ENCODE measurements at regions not wholly inside any gene's neighbourhood (a gene's known extent, or its start where the extent isn't known, plus 50 kb on each side); places are given as distances from the start of the nearest gene placed in this dataset.
A peak's percentile ranks its signal among the peaks of the same experiment; 100 is the strongest.

DNA sequence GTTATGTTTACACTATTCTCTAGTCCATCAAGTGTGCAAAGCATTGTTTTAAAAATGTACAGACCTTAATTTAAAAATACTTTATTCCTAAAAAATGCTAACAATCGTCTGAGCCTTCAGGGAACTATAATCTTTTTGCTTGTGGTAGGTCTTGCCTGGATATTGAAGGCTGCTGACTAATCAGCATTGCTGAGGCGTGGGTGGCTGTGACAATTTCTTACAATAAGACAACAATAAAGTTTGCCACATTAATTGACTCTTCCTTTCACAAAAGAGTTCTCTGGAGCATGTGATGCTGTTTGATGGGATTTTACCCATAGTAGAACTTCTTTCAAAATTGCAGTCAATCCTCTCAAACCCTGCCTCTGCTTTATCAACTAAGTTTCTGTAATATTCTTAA lies 384.0 kb upstream of the TGFBR2 start:
- no peak for DNase-seq
- 60% methylated on average over 2 of the region's 2 CpGs for WGBS (ENCODE audit: insufficient coverage, low coverage, low lambda C conversion rate, missing lambda C conversion rate)

GRCh38 chr3:30225021-30225420 lies 381.4 kb upstream of the TGFBR2 start:
- H3K9me3 ChIP-seq, result no peaks in the 10 kb centered on the region
- no peak for DNase-seq
- H3K4me3 ChIP-seq, result no peak overlapping the region
- no peaks in the 10 kb centered on the region for H3K27me3 ChIP-seq
- no peak overlapping the region for H3K27ac ChIP-seq
- ATAC-seq, result no peak
- 83% methylated on average over 2 of the region's 2 CpGs for WGBS (ENCODE audit: insufficient coverage, low coverage, low lambda C conversion rate, missing lambda C conversion rate)
- no peak for TF ChIP-seq POLR2A (IDR thresholded peaks at IDR 0.05)
- TF ChIP-seq, protein P1, sequence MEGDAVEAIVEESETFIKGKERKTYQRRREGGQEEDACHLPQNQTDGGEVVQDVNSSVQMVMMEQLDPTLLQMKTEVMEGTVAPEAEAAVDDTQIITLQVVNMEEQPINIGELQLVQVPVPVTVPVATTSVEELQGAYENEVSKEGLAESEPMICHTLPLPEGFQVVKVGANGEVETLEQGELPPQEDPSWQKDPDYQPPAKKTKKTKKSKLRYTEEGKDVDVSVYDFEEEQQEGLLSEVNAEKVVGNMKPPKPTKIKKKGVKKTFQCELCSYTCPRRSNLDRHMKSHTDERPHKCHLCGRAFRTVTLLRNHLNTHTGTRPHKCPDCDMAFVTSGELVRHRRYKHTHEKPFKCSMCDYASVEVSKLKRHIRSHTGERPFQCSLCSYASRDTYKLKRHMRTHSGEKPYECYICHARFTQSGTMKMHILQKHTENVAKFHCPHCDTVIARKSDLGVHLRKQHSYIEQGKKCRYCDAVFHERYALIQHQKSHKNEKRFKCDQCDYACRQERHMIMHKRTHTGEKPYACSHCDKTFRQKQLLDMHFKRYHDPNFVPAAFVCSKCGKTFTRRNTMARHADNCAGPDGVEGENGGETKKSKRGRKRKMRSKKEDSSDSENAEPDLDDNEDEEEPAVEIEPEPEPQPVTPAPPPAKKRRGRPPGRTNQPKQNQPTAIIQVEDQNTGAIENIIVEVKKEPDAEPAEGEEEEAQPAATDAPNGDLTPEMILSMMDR (IDR thresholded peaks at IDR 0.05), result no peak
- peaks cover 0 to 24% (median 12%) of the 10 kb centered on the region in 4 donors for H3K4me1 ChIP-seq
- intact Hi-C loops (cut with DNase I), result no loop called here
- no peaks in the 10 kb centered on the region for H3K36me3 ChIP-seq

More for the DNA sequence above, 384.0 kb upstream of the TGFBR2 start:
- no peak overlapping the region for H3K4me3 ChIP-seq
- no peaks in the 10 kb centered on the region for H3K36me3 ChIP-seq
- peaks cover 0 to 11% (median 3%) of the 10 kb centered on the region in 4 donors for H3K4me1 ChIP-seq
- no peaks in the 10 kb centered on the region for H3K27me3 ChIP-seq
- ATAC-seq, result no peak
- TF ChIP-seq POLR2A (IDR thresholded peaks at IDR 0.05), result no peak
- TF ChIP-seq, protein P1 (IDR thresholded peaks at IDR 0.05), result no peak
- H3K9me3 ChIP-seq, result no peaks in the 10 kb centered on the region
- no peak overlapping the region for H3K27ac ChIP-seq
- intact Hi-C loops (cut with DNase I), result no loop called here

- DNase-seq, result no peak
- Histone ChIP-seq H3K4me1 (peaks cover 0 to 32% (median 13%) of the 10 kb centered on the region in 4 donors), H3K36me3 (no peaks in the 10 kb centered on the region), H3K27me3 (no peaks in the 10 kb centered on the region), H3K9me3 (no peaks in the 10 kb centered on the region), H3K4me3 (no peak overlapping the region), H3K27ac (no peak overlapping the region)
- 61% methylated on average over 6 of the region's 7 CpGs for WGBS (ENCODE audit: insufficient coverage, low coverage, low lambda C conversion rate, missing lambda C conversion rate)
- intact Hi-C loops (cut with DNase I), result no loop called here
- TF ChIP-seq, protein P1 (IDR thresholded peaks at IDR 0.05), result no peak
- no peak for TF ChIP-seq POLR2A (IDR thresholded peaks at IDR 0.05)
- peak in 1 of 4 donors; percentile 22 for ATAC-seq
These were observed 379.7 kb upstream of the TGFBR2 start for GRCh38 chr3:30226601-30227151.

- intact Hi-C loops (cut with DNase I), result no loop called here
- no peaks in the 10 kb centered on the region for H3K36me3 ChIP-seq
- peaks cover 0 to 43% (median 16%) of the 10 kb centered on the region in 4 donors for H3K4me1 ChIP-seq
- ATAC-seq, result peak; percentile 72 to 83 (median 74)
- TF ChIP-seq, protein P1 (IDR thresholded peaks at IDR 0.05), result no peak
- no peak for TF ChIP-seq POLR2A (IDR thresholded peaks at IDR 0.05)
- H3K27me3 ChIP-seq, result no peaks in the 10 kb centered on the region
- no peaks in the 10 kb centered on the region for H3K9me3 ChIP-seq
- WGBS (ENCODE audit: insufficient coverage, low coverage, low lambda C conversion rate, missing lambda C conversion rate), result 0% methylated on average over 2 of the region's 2 CpGs
- H3K4me3 ChIP-seq, result no peak overlapping the region
- H3K27ac ChIP-seq, result peak overlapping the region; percentile 3 to 49 (median 20)
- DNase-seq, result no peak
These were observed 378.7 kb upstream of the TGFBR2 start for GRCh38 chr3:30227571-30228301.
